IMR-90 (cell line): ENCODE measurements at regions not wholly inside any gene's neighbourhood (a gene's known extent, or its start where the extent isn't known, plus 50 kb on each side); places are given as distances from the start of the nearest gene placed in this dataset.
A peak's percentile ranks its signal among the peaks of the same experiment; 100 is the strongest.

Experiments used
- ATAC-seq: fragments of 200-7000 bp; cut with Tn5 transposase; 2 replicates; pipeline ENCODE4 v1.9.1; 2020; ENCODE audit warnings: low read depth, mild to moderate bottlenecking, moderate library complexity
- BruUV-seq: library from RNA; stranded (reverse); fragments of 400-500 nt; replicated peaks from 2 replicates; lab custom pipeline; 2021; lab: Mats Ljungman, UMichigan
- CTCF ChIA-PET: fragments of 300-600 bp; formaldehyde crosslinking; extraction: SDS; loops from one replicate; lab custom pipeline; 2021; ENCODE audit warnings: antibody characterized with exemption; lab: Yijun Ruan, JAX
- POLR2A ChIA-PET: fragments of 300-600 bp; sonication (Branson Sonifier 250); formaldehyde crosslinking; loops from one replicate; lab custom pipeline; 2022; ENCODE audit warnings: antibody characterized with exemption; ENCODE audit not compliant: unreplicated experiment; lab: Charles Lee
- DNase-seq: peaks from one replicate; pipeline ENCODE4 v3.0.0; 2013
- H2AFZ ChIP-seq: replicated peaks from 2 replicates; pipeline ENCODE3; 2013; ENCODE audit warnings: low read length, mild to moderate bottlenecking; ENCODE audit not compliant: poor library complexity
- H2AK5ac ChIP-seq: 2 replicates; pipeline ENCODE4 v1.6.1; 2013; ENCODE audit warnings: low read depth, low read length, inconsistent platforms
- H2AK9ac ChIP-seq: replicated peaks from 2 replicates; pipeline ENCODE3; 2013; ENCODE audit warnings: mild to moderate bottlenecking, low read depth, low read length, moderate library complexity; ENCODE audit not compliant: poor library complexity
- H2BK120ac ChIP-seq: 2 replicates; pipeline ENCODE4 v1.6.1; 2013; ENCODE audit warnings: low read depth, low read length, inconsistent platforms
- H2BK15ac ChIP-seq: 3 replicates; pipeline ENCODE4 v1.6.1; 2013; ENCODE audit warnings: low read depth, low read length, inconsistent platforms
- H2BK20ac ChIP-seq: 2 replicates; pipeline ENCODE4 v1.6.1; 2013; ENCODE audit warnings: low read depth, mild to moderate bottlenecking, inconsistent platforms, low read length, moderate library complexity
- H2BK5ac ChIP-seq: 2 replicates; pipeline ENCODE4 v1.6.1; 2013; ENCODE audit warnings: mild to moderate bottlenecking, low read depth, low read length, inconsistent platforms; ENCODE audit not compliant: poor library complexity, severe bottlenecking
- H3K14ac ChIP-seq: replicated peaks from 2 replicates; pipeline ENCODE4 v1.6.1; 2013; ENCODE audit warnings: low read depth, low read length, inconsistent platforms
- H3K18ac ChIP-seq: 2 replicates; pipeline ENCODE4 v1.6.1; 2013; ENCODE audit warnings: low read depth, low read length, control low read depth
- H3K23ac ChIP-seq: 2 replicates; pipeline ENCODE4 v1.6.1; 2013; ENCODE audit warnings: low read depth, low read length, inconsistent platforms
- H3K27ac ChIP-seq: 2 replicates; pipeline ENCODE4 v1.5.1; 2013; ENCODE audit warnings: mild to moderate bottlenecking, control low read depth, low read length; ENCODE audit not compliant: insufficient read depth
- H3K27me3 ChIP-seq: 2 replicates; pipeline ENCODE4 v1.6.1; 2013; ENCODE audit warnings: low read length; ENCODE audit not compliant: control insufficient read depth, insufficient read depth
- H3K36me3 ChIP-seq: 2 replicates; pipeline ENCODE4 v1.6.1; 2013; ENCODE audit warnings: low read length, mixed read lengths; ENCODE audit not compliant: control insufficient read depth, insufficient read depth
- H3K4ac ChIP-seq: 2 replicates; pipeline ENCODE4 v1.6.1; 2013; ENCODE audit warnings: low read depth, low read length, inconsistent platforms
- H3K4me1 ChIP-seq: 2 replicates; pipeline ENCODE4 v1.6.1; 2013; ENCODE audit warnings: low read length, mixed read lengths; ENCODE audit not compliant: control insufficient read depth, insufficient read depth
- H3K4me2 ChIP-seq: 2 replicates; pipeline ENCODE4 v1.6.1; 2013; ENCODE audit warnings: low read depth, mild to moderate bottlenecking, control low read depth, low read length, moderate library complexity
- H3K4me3 ChIP-seq: 2 replicates; pipeline ENCODE4 v1.5.1; 2013; ENCODE audit warnings: low read depth, mild to moderate bottlenecking, control low read depth, low read length, moderate library complexity; ENCODE audit not compliant: insufficient read depth
- H3K56ac ChIP-seq: 2 replicates; pipeline ENCODE4 v1.6.1; 2013; ENCODE audit warnings: low read length, inconsistent platforms; ENCODE audit not compliant: insufficient read depth; ENCODE audit errors: extremely low read depth
- H3K79me1 ChIP-seq, 2 experiments: 2 replicates each; pipeline ENCODE4 v1.6.1; 2013; ENCODE audit warnings: low read length in 2 of 2, inconsistent platforms in 1 of 2, low read depth in 1 of 2
- H3K9ac ChIP-seq: 2 replicates; pipeline ENCODE4 v1.6.1; 2013; ENCODE audit warnings: low read depth, low read length, control low read depth
- H3K9me1 ChIP-seq: 2 replicates; pipeline ENCODE4 v1.6.1; 2013; ENCODE audit warnings: low read length, inconsistent platforms; ENCODE audit not compliant: insufficient read depth
- H3K9me3 ChIP-seq: 2 replicates; pipeline ENCODE4 v1.6.1; 2013; ENCODE audit warnings: low read length; ENCODE audit not compliant: control insufficient read depth, insufficient read depth
- H4K20me1 ChIP-seq: 2 replicates; pipeline ENCODE4 v1.6.1; 2013; ENCODE audit warnings: low read length, inconsistent platforms; ENCODE audit not compliant: insufficient read depth
- H4K5ac ChIP-seq: 2 replicates; pipeline ENCODE4 v1.6.1; 2013; ENCODE audit warnings: mild to moderate bottlenecking, low read depth, low read length, control low read depth
- H4K8ac ChIP-seq, 2 experiments: 2 replicates each; pipeline ENCODE4 v1.6.1; 2013; ENCODE audit warnings: low read depth in 2 of 2, low read length in 2 of 2, control low read depth in 1 of 2, inconsistent platforms in 1 of 2
- H4K91ac ChIP-seq: 2 replicates; pipeline ENCODE4 v1.6.1; 2013; ENCODE audit warnings: low read depth, low read length, inconsistent platforms; ENCODE audit not compliant: insufficient read depth
- BHLHE40 ChIP-seq: fragments of 150-350 bp; IDR thresholded peaks from 2 replicates; pipeline ENCODE4 v1.6.1; 2016; ENCODE audit warnings: mild to moderate bottlenecking, low read depth, low read length
- CEBPB ChIP-seq: IDR thresholded peaks from 2 replicates; pipeline ENCODE4 v1.6.1; 2012; ENCODE audit warnings: low read depth, low read length, improper control_type of control experiment
- CHD1 ChIP-seq: IDR thresholded peaks from 2 replicates; pipeline ENCODE4 v1.6.1; 2012; ENCODE audit warnings: low read depth, low read length, improper control_type of control experiment
- ELK1 ChIP-seq: fragments of 150-350 bp; IDR thresholded peaks from 2 replicates; pipeline ENCODE4 v1.6.1; 2016; ENCODE audit warnings: low read depth, mild to moderate bottlenecking, low read length, moderate library complexity, borderline replicate concordance
- FOS ChIP-seq: fragments of 150-350 bp; IDR thresholded peaks from 2 replicates; pipeline ENCODE4 v1.6.1; 2016; ENCODE audit warnings: low read depth, low read length
- MAFK ChIP-seq: IDR thresholded peaks from 2 replicates; pipeline ENCODE4 v1.6.1; 2012; ENCODE audit warnings: low read depth, low read length, improper control_type of control experiment
- MAZ ChIP-seq: IDR thresholded peaks from 2 replicates; pipeline ENCODE4 v1.6.1; 2012; ENCODE audit warnings: low read depth, mild to moderate bottlenecking, low read length, improper control_type of control experiment, moderate library complexity, borderline replicate concordance
- MXI1 ChIP-seq: IDR thresholded peaks from 2 replicates; pipeline ENCODE4 v1.6.1; 2012; ENCODE audit warnings: low read depth, mild to moderate bottlenecking, low read length, moderate library complexity, borderline replicate concordance
- POLR2A ChIP-seq: IDR thresholded peaks from 2 replicates; pipeline ENCODE4 v1.6.1; 2012; ENCODE audit warnings: mild to moderate bottlenecking, low read depth, low read length
- RCOR1 ChIP-seq: IDR thresholded peaks from 2 replicates; pipeline ENCODE4 v1.6.1; 2012; ENCODE audit warnings: mild to moderate bottlenecking, low read length, improper control_type of control experiment; ENCODE audit not compliant: insufficient replicate concordance
- RFX5 ChIP-seq: IDR thresholded peaks from 2 replicates; pipeline ENCODE4 v1.8.0; 2012; ENCODE audit warnings: low read depth, mild to moderate bottlenecking, low read length, moderate library complexity
- SMC3 ChIP-seq: fragments of 150-350 bp; IDR thresholded peaks from 2 replicates; pipeline ENCODE4 v1.6.1; 2016; ENCODE audit warnings: low read depth, mild to moderate bottlenecking, antibody characterized with exemption, low read length, moderate library complexity
- USF2 ChIP-seq: fragments of 150-350 bp; IDR thresholded peaks from 2 replicates; pipeline ENCODE4 v1.6.1; 2017; ENCODE audit warnings: mild to moderate bottlenecking, antibody characterized with exemption, low read length, low read depth
- WGBS, 2 experiments: methylation state at CpG; one replicate each; pipeline versions ENCODE4 v1.1.5 to v1.1.7; 2013; ENCODE audit warnings: missing lambda C conversion rate in 2 of 2; ENCODE audit not compliant: insufficient read length in 1 of 2; ENCODE audit errors: extremely low coverage in 2 of 2; 5-methylcytosine and 5-hydroxymethylcytosine counted together
- dilution Hi-C: fragments of 300-500 bp; cut with HindIII; formaldehyde crosslinking; loops from one replicate; pipeline ENCODE4 v1.14.3; 2018; ENCODE audit warnings: low sequenced_read_pairs; ENCODE audit not compliant: unreplicated experiment
- in situ Hi-C: fragments of 300-500 bp; cut with MboI; formaldehyde crosslinking; loops from 3 replicates; pipeline ENCODE4 v1.14.3; 2019; ENCODE audit warnings: low sequenced_read_pairs, inconsistent platforms, mixed read lengths
- intact Hi-C: fragments of 100-400 bp; cut with micrococcal nuclease; formaldehyde crosslinking; loops from 2 replicates; pipeline ENCODE4 v1.10.0; 2022

GRCh38 chr3:117706037-117706436 lies 996.5 kb downstream of the TUSC7 start:
- H2AK5ac ChIP-seq, result no peak overlapping the region
- peak overlapping the region; percentile 86; the same call in 1 of the 2 replicates for H3K4ac ChIP-seq
- CTCF ChIA-PET, result interaction anchor here (1.4 kb wide), 1 partner anchor 55 kb away, joined by 4 read pairs; no protein-coding TSS in a partner anchor
- DNase-seq (peak; percentile 97), ATAC-seq (peak; percentile 94)
- H3K79me1 ChIP-seq, result no peaks in the 10 kb centered on the region
- peak overlapping the region; percentile 79 for H3K4me2 ChIP-seq
- 0% methylated on average over 1 of the region's 1 CpG; no CpG with 5 or more reads in 1 of the 2 experiments for WGBS, 2 experiments
- H3K9ac ChIP-seq, result no peak overlapping the region
- intact Hi-C loops (loop anchor here (1.0 to 5.0 kb wide), 3 partner anchors 84 to 291 kb away; no protein-coding TSS in a partner anchor), in situ Hi-C loops (loop anchor here (25.0 kb wide), 3 partner anchors 694 to 919 kb away; no protein-coding TSS in a partner anchor), dilution Hi-C loops (no loop called here)
- no peak overlapping the region for H2AK9ac ChIP-seq
- H3K14ac ChIP-seq, result no peak overlapping the region
- H4K5ac ChIP-seq, result peak overlapping the region; percentile 31; the same call in 1 of the 2 replicates
- H3K27ac ChIP-seq, result peak overlapping the region; percentile 62; the same call in 1 of the 2 replicates
- no peak overlapping the region for H3K4me3 ChIP-seq
- POLR2A ChIA-PET, result no interaction called here
- peak overlapping the region; percentile 91 for H2BK120ac ChIP-seq
- H3K18ac ChIP-seq, result peak overlapping the region; percentile 67; the same call in 1 of the 2 replicates
- H2AFZ ChIP-seq, result no peak overlapping the region
- peak overlapping the region; percentile 35; the same call in 1 of the 3 replicates for H2BK15ac ChIP-seq
- BruUV-seq, result no TSS peak
- H3K27me3 ChIP-seq, result no peaks in the 10 kb centered on the region
- no peaks in the 10 kb centered on the region for H4K20me1 ChIP-seq
- no peak overlapping the region; the same call in 1 of the 2 replicates for H3K56ac ChIP-seq
- peaks cover 8% of the 10 kb centered on the region for H3K4me1 ChIP-seq
- H3K23ac ChIP-seq, result no peak overlapping the region
- H3K9me1 ChIP-seq, result peaks cover 3% of the 10 kb centered on the region; the same call in 1 of the 2 replicates
- H2BK5ac ChIP-seq, result peak overlapping the region; percentile 85
- TF ChIP-seq CHD1 (0 out of 2 replicates have a peak, but pooled peaks have one; percentile 79), SMC3 (0 out of 2 replicates have a peak, but pooled peaks have one; percentile 6), RFX5 (no peak), ELK1 (no peak), USF2 (no peak), MAFK (no peak), BHLHE40 (peak; percentile 56), FOS (peak; percentile 27; the same call in 1 of the 2 replicates), POLR2A (no peak), MXI1 (no peak), RCOR1 (peak; percentile 91), CEBPB (peak; percentile 62), MAZ (no peak)
- H3K9me3 ChIP-seq, result no peaks in the 10 kb centered on the region
- peak overlapping the region; percentile 93 for H2BK20ac ChIP-seq
- peak overlapping the region in 1 of 2 experiments; percentile 54; a peak in 2 of 4 replicates for H4K8ac ChIP-seq
- H4K91ac ChIP-seq, result peak overlapping the region; percentile 24; the same call in 1 of the 2 replicates
- H3K36me3 ChIP-seq, result no peaks in the 10 kb centered on the region
